ENCODE measurements at regions not wholly inside any gene's neighbourhood (a gene's known extent, or its start where the extent isn't known, plus 50 kb on each side); places are given as distances from the start of the nearest gene placed in this dataset.

DNA sequence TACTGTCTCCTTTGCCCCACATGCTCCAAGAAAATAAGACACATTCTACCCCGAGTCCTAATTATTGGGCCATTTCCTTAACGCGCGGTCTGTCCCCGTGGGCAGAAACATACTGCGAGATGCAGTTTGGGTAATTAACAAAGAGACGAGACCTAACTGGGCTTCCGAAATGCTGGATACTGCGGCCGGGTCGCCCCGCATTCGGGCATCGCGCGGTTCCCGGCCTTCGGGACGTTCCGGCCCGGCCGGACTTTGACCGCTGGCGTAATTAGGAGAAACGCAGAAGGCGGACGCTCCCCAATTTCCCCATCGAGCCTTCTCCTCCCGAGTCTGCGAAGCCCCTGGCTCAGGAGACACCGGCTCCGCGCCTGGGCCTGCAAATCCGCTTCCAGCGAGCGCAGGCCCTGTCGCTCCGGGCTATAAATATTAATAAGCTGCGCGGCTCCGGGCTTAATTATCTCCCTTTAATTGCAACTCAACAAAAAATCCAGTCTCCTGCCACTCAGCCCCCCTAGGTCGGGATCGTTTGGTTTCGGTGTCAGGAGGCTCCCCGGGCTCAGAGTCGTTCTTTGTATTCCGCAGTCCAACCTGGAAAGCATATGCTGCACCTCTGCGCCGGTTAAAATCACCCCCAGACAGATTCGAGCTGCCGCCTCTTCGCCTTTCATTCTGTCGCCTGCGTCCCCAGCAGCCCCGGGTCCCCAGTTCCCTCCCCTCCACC is 131.5 kb downstream of the SPAG6 start:
- no peak for TF ChIP-seq CTCF (conservative IDR thresholded peaks at IDR 0.05)
- no peak for TF ChIP-seq EZH2 (IDR thresholded peaks at IDR 0.05; ENCODE audit: low read depth)

All from PC-9 (cell line).